NCI-H1417 (cell line): ENCODE measurements at regions not wholly inside any gene's neighbourhood (a gene's known extent, or its start where the extent isn't known, plus 50 kb on each side); places are given as distances from the start of the nearest gene placed in this dataset.

ENCODE experiments used
- DNase-seq, 3 experiments: peaks; one replicate each; lab custom pipeline; 2025; lab: John Stamatoyannopoulos, UW

GRCh38 chr4:56086073-56086541 is 137.4 kb downstream of the CEP135 start:
- DNase-seq: peak in 2 of 3 experiments; percentile 36 to 74

- no peak for DNase-seq
Observed at GRCh38 chr4:56085275-56085674, 136.5 kb downstream of the CEP135 start.

GRCh38 chr4:56084851-56085250 is 136.1 kb downstream of the CEP135 start:
- no peak for DNase-seq
